Fibroblast of lung (primary cell): ENCODE measurements at regions not wholly inside any gene's neighbourhood (a gene's known extent, or its start where the extent isn't known, plus 50 kb on each side); places are given as distances from the start of the nearest gene placed in this dataset.

ENCODE experiments used
- CTCF ChIP-seq, 2 donors: IDR thresholded peaks in 1 of 2; conservative IDR thresholded peaks in 1 of 2; 1 replicate in 1 of 2; 2 replicates in 1 of 2; pipeline ENCODE4 v1.5.1; 2011 to 2012; ENCODE audit warnings: low read length in 2 of 2, control low read depth in 1 of 2, inconsistent platforms in 1 of 2, low read depth in 1 of 2, mild to moderate bottlenecking in 1 of 2
- EZH2 ChIP-seq: IDR thresholded peaks from 2 replicates; pipeline ENCODE4 v1.5.1; 2012; ENCODE audit warnings: low read length, control low read depth, mild to moderate bottlenecking; ENCODE audit errors: missing control alignments

- TF ChIP-seq CTCF (conservative IDR thresholded peaks at IDR 0.05 in 1 of 2, IDR thresholded peaks at IDR 0.05 in 1 of 2; ENCODE audit: low read depth in 1 of 2, low read length in 2 of 2) (no peak), EZH2 (no peak)
These were observed 172.4 kb downstream of the HINT1 start for GRCh38 chr5:130992621-130993020.
